CD4-positive, alpha-beta T cell treated with Interferon alpha-2 for 1 hour (primary cell): ENCODE measurements at regions not wholly inside any gene's neighbourhood (a gene's known extent, or its start where the extent isn't known, plus 50 kb on each side); places are given as distances from the start of the nearest gene placed in this dataset.

ENCODE experiments used
- DNase-seq, 2 donors: peaks; one replicate each; pipeline ENCODE4 v3.0.0-alpha.2; 2020 to 2022

DNA sequence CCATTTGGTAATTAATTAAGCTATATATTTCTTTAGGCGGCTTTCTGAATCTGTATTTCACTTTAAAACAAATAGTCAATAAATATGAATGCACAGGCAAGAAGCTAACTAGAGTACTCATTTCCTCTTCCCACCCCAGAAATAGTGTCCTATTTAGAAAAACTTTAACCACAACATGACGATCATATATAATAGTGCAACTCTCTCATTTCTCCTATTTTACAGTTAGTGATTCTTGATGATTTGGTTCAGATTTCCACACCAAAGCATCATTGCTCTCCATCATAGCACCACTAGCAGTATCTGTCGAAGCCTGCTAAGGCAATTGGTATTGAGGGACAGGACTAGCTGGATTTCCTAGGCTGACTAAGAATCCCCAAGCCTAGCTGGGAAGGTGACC, 184.0 kb upstream of the GALNTL6 start:
- DNase-seq: no peak

DNA sequence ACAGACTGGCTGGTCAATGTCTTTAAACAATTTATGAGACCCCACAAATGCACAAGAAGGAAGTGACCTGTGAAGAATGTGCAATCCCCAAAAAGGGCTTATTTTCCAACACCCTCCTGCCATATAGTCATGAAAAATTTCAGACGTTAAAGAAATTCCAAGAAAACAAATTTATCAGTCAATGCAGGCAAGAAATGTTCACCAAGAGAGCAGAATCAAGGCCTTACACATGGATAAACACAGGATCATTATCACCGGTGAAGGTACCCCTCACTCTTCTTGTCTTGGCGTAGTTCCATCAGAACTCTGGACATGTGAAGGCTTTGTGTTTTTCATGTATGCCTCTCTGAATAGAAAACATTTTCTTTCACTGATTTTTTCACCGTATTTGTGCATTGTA, 186.7 kb upstream of the GALNTL6 start:
- no peak for DNase-seq

DNA sequence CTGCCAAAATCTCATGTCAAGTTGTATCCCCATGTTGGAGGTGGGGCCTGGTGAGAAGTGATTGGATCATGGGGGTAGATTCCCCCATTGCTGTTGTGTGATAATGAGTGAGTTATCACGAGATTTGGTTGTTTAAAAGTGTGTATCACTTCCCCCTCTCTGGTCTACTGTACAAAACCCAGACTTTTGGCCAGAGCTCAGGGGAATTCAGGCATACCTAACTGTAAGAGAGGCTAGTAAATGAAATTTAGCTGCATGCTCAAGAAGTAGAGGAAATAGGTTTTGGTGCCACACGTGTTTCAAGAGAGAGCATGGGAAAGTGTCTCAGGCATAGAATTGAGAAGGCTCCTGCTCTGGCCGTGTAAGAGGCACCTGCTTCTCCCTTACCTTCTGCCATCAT, 190.5 kb upstream of the GALNTL6 start:
- DNase-seq: no peak

DNA sequence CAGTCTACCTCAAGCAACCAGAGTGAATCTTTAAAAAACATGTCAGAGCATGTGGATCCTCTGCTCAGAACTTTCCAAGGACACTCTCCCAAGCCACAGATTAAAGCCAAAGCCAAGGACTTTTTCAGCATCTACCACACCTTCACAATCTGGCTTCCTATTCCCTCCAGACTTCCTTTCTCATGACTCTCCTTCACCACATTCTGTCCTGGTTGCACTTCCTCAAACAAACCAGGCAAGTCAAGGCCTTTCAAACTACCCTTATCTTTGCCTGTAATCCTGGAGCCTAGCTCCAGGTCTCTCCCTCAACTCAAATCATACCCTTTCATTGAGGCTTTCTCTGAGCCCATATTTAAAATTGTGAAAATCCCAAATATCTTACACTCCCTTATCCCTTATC, 191.6 kb upstream of the GALNTL6 start:
- DNase-seq: no peak

DNA sequence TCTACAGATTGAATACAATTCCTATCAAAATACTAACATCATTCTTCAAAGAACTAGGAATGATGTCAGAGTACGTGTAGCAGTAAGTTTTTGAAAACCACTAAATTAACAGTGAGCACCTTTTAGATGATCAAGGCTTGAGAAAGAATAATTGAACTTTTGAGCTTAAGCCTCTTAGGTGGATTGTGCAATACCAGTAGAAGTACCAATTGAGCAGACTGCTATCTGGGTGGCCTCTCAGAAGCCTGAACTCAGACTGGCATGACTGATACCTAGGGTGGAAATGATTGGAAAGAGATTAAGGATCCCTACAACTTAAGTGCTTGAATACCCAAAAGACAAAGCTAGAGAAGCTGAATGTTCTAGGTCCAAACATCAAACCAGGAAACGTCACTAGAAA, 200.3 kb upstream of the GALNTL6 start:
- no peak for DNase-seq

DNA sequence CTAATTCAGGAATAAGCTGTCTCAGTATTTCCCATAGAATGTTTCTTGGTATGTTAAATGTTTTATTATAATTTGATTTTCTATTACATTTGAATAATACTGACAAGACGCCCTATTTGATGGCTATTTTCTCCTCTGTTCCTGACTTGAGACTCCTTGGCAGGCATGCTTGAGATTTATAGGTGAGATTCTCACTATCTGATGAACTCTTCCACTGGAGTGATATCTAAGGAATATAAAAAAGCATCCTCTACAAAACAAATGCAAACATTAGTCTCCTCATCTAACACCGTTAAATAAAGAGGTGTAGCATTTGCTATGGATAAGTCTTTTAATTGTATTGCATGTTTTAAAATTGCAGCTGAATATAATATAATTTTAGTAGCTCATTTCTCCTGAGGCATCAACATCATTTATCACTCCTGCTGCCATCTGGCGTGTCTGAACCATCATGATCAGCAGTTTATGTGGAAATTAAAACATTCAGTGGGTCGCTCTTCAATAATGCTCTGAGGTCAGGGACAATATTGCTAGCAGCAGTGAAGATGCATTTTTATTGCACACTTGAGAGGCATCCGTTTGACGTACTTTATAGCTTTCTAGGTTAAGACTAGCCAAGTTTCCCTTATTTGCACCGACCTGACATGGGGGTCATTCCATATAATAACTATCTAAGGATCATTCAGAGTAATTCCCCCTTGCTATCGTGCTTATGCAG, 210.4 kb upstream of the GALNTL6 start:
- no peak for DNase-seq

DNA sequence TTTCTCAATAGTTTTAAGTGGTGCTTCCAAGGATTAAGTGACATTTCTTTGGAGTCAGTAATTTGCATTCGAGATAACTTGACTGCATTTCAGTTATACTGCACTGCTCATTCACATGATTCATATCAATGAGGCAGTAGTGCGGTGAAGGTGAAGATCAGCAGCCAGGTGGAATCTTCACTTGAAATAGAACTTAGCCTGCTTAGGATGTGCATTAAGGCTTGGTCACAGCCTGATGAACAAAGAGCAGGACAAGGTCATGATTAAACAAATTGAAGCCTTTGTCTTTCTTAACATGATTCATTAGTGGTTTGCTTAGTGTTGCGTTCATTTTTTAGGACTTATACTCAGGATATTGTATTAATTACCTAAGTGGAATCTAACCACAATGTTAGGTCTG, 212.1 kb upstream of the GALNTL6 start:
- DNase-seq: no peak

DNA sequence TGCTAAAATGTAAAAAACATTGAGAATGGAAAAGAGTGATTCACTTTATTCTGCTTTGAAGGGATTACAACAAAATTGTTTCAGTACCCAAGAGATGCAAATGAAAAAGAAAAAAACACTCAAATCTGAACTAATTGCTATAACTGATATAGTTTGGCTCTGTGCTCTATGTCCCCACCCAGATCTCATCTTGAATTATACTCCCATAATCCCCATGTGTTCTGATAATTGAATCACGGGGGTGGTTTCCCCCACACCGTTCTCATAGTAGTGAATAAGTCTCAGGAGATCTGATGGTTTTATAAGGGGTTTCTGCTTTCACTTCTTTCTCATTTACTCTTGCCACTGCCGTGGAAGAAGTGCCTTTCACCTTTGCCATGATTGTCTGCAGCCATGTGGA, 213.6 kb upstream of the GALNTL6 start:
- no peak for DNase-seq

DNA sequence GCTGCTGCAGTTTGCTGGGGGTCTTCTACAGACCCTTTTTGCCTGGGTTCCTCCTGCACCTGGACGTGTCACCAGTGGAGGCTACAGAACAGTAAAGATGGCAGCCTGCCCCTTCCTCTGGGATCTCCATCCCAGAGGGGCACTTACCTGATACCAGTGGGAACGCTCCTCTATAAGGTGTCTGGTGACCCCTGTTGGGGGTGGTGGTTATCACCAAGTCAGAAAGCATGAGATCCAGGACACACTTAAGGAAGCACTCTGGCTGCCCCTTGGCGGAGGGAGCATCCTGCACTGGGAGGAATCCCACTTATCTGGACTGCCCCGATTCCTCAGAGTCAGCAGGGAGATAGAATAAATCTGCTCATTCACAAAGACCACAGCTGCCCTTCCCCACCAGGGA, 218.9 kb upstream of the GALNTL6 start:
- DNase-seq: no peak

DNA sequence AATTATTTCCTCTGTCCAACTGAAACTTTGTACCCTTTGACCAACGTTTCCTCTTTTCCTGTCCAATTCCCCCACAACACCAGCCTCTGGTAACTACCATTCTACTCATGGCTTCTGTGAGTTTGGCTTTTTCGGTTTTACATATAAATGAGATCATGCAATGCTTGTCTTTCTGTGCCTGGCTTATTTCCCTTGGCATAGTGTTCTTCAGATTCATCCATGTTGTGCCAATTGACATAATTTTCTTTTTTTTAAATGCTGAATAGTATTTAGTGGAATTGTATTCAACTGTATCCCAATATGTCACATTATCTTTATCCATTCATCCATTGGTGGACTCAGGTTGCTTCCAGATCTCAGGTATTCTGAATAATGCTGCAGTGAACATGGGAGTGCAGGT, 222.5 kb upstream of the GALNTL6 start:
- DNase-seq: no peak

DNA sequence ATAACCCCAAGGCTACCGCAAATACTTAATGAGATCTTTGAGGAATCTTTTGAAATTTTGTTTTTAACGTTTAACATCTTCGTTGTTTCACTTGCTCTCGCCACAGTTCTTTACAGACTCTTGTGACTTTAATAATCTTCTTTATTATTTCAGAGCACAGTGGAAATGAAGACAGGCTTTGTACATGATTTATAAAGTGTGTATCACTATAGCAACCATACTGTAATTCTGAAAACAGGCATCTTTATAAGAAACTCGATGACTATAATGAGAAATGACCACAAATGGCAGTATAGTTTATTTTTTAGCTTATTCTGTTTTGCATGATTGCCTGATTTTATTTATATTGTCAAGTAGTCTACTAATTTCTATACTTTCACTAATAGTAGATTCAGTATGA, 224.4 kb upstream of the GALNTL6 start:
- DNase-seq: no peak

DNA sequence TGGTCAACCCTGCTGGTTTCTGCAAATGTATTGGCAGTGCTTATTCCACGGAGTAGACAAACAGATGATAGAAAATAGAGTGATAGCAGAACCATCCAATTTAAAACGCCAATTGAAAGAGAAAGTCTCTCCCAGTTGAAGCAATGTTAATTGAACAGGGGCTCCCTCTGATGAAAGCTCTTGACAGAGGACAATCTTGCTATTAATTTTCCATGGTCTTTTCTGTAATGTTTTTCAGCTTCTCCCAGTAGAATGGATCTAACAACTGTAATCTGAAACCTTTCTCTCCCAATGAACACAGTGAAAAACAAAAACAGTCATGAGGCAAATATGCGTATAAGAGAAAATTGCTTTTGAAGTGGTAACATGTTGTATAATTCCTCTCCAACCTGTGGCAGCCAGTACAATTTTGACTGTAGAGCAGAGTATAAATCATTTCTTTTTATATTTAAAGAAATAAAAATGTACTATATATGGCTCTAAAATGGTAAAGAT, 225.1 kb upstream of the GALNTL6 start:
- DNase-seq: no peak

DNA sequence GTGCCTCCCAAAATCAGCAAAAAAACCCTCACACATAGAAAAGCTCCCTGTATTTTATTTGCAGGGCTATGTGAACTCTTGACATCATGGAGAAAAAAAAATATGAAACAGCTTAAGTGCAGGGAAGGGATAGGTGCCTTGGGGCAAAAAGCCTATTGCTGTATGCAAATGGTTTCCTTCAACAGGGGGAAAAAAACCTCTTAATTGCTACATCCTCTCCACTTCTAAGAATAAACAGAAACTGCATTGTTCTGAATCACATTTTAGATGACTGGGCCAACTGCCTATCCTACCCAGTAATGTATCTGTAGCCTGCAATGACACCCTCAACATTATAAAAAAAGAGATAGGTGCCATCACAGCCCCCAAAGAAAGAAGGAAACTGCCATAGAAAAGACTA, 229.4 kb upstream of the GALNTL6 start:
- DNase-seq: no peak

DNA sequence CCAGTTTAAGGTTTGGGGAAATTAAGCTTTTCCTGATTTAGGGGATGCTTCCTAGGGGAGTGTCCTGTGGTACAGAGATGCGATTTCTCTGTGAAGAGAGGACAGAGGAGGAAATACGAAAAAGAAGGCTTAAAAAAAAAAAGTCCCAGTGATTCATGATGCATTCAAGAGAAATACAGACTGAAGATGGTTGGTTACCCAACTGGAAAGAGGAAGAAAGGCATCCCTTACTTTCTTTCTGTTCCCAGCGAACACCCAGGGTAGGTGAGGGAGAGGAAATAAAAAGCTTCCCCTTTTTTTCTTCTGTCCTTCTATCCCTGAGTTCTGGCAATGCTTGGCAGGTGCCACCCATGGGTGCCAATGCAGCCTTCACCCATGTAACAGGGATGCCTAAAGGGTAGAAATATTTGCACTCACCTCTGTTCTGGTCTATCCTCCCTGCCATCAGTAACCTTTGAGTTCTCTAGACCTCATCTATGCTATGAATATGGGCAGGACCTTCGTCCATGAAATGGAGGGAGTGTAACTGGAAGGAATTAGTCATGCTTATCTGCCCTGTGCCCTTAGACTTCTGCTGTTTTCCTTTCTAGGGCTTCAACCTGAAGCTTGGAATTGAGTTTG, 230.1 kb upstream of the GALNTL6 start:
- DNase-seq: no peak

DNA sequence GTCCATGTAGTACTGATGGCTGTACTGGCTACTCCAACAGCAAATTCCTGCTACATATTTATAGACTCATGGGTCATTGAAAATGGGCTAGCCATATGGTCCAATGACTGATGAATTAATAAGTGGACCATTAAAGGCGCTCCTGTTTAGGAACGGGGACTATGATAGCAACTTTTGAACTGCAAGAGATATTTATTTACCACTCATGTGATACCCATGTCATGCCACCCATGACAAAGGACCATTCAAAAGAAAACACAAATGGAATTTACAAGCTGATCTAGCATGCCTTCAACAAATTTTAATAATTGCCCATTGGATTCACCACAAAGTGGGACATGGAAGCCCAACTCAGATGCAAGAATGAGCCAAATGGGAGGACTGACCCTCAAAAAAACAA, 240.0 kb upstream of the GALNTL6 start:
- no peak for DNase-seq

DNA sequence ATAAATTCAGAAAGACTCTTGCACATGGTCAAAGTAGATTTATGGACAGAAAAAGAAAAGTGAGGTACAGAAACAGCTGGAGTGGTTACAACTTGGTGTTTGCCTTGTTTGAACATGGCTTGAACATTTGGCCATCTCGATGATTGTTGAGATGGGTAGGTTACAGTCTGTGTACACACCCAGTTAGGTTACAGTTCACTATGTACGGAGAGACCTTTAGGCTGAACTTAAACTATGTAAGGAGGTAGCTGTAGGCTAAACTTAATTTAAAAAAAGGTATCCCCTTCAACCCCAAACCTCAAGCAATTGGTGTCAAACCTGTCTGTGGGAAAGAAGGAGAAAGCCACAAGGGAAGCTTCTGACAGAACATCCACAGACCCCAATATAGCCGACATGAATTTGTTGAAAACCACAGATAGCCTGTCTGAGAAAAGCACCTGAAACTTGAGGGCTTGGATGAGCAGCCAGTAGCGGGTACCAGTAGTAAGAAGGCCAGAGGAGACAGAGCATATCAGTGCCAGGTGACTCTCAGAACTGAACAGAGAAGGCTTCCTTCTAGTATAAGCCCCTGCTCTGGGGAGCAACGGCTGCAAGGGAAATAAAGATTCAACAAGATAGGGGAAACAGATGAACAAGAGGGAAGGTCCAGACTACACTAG, 247.9 kb upstream of the GALNTL6 start:
- DNase-seq: no peak

DNA sequence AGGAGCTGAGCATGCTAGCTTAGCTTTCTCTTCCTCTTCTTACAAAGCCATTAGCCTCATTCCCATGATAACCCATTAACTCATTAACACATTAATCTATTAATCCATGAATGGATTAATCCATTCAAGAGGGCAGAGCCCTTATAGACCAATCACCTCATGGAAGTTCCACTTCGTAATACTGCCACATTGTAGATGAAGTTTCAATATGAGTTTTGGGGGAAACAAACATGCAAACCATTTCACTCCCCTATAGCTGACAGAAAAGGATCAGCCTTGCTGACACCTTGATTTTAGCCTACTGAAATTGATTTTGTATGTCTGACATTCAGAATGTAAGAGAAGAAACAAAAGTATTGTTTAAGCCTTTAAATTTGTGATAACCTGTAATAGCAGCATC, 251.8 kb upstream of the GALNTL6 start:
- DNase-seq: no peak

DNA sequence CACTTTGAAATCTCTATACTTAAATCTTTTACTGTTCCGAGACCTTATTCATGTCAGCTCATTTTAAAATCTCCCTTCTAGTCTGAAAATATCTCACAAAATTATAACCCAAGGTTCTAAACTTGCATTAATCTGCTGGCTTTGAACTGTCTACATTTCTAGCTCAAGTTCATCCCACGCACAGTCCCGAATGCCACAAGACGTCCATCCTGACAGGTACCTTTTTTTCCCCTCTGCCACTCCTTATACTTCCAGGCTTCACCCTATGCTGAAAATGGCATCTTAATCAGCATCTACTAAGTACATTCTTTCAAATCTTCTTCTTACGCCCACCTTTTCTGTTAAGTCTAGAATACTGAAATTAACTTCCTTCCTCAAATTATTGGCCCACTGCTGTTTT, 259.2 kb upstream of the GALNTL6 start:
- DNase-seq: no peak

DNA sequence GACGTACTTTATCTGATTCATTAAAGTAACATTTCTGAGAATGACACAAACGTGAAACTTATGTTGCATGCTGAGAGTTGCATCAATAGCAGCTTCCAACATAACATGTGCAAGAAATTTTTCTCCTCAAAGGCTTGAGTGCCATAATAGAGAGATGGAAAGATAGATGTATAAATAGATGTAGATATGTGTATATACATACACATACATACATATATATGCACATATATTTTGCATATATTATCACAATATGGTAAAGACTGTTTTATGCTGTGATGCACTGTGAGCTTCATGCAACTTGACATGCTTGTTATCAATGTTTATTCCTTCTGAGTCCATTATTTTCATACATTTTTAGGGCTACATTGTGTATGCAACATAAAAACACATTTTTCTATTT, 270.6 kb upstream of the GALNTL6 start:
- no peak for DNase-seq

DNA sequence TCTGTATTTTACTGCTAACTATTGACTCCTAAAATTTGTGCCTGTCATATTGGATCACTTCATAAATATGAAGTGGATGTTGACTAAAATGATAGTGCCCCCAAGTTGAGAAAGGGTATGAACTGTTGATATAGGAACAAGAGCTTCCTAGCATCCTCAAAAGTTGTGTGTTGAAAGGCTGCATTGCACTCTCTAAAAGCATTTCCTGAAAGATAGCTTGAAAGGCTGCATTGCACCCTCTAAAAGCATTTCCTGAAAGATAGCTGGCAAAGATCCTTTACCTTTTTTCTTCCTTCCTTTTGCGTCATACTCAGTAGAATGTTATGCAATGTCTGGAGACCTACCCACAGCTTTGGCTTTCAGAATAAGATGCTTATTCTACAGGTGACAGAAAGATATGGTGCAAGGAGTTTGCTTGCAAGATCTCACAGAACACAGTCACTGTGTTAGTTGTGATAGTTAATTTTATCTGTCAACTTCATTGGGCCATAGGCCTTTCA, 274.6 kb upstream of the GALNTL6 start:
- no peak for DNase-seq

DNA sequence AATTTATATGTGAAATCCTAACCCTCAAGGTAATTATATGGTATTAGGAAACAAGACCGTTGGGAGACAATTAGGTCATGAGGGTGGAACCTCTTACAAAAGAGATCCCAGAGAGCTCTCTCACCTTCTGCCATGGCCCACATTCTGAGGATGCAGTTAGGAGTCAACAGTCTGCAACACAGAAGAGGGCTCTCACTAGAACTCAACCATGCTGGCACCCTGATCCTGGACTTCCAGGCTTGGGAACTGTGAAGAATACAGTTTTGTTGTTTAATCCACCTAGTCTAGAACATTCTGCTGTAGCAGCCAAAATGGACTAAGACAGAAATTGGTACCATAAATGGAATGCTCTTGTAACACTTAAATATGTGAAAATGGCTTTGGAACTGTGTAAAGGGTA, 278.8 kb upstream of the GALNTL6 start:
- no peak for DNase-seq

DNA sequence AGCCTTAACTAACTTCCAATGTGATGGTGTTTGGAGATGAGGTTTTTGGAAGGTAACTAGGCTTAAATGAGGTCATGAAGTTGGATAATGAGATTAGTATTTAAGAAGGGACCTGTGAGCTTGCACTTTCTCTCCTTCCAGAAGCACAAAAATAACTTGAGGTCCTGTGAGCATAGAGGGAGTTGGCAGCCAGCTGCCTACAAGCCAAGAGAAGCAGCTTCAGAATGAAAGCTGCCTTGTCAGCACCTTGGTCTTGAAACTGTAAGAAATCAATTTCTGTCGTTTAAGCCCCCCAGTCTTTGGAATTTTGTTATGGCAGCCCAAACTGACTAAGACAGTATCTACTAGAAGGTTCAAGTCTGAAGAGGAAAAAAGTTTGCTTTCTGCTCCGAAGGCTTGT, 280.2 kb upstream of the GALNTL6 start:
- no peak for DNase-seq

DNA sequence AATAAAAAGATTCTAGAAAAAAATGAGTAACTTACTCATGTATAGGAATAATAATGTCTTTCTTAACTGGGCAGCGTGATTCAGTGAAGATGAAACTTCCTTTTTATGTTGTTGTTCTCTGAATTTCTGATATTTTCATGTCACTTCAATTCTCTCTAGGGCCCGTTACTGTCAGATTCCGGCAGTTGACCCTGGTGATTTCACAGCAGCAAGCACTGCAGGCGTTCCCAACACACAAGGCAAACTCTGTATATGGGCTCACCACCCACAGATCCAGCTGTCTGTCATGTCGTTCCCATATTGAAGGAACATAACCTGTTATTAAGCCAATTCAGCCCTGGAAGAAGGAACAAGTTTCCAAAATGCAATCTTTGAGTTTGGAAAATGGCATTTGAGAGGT, 288.3 kb upstream of the GALNTL6 start:
- no peak for DNase-seq

DNA sequence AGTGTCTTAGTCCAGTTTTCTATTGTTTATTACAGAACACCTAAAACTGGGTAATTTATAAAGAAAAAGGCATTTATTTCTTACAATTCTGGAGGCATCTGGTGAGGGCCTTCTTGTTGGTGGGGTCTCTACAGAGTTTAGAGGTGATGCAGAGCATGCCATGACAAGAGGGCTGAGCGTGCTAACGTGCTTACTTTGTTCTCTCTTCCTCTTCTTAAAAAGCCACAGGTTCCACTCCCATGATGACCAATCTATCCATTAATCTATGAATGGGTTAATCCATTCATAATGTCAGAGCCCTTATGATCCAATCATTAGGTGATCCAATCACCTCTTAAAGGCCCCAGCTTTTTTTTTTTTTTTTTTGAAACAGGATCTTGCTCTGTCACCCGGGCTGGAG, 291.5 kb upstream of the GALNTL6 start:
- no peak for DNase-seq
